Panc1 (cell line): ENCODE measurements at regions not wholly inside any gene's neighbourhood (a gene's known extent, or its start where the extent isn't known, plus 50 kb on each side); places are given as distances from the start of the nearest gene placed in this dataset.

Experiments used
- ATAC-seq: fragments of 200-7000 bp; cut with Tn5 transposase; 2 replicates; pipeline ENCODE4 v1.9.1; 2020; ENCODE audit warnings: mild to moderate bottlenecking, moderate library complexity
- BruUV-seq: library from RNA; stranded (reverse); fragments of 400-500 nt; replicated peaks from 2 replicates; lab custom pipeline; 2021; lab: Mats Ljungman, UMichigan
- CTCF ChIA-PET: fragments of 300-600 bp; sonication (Branson Sonifier 250); formaldehyde crosslinking; loops from one replicate; lab custom pipeline; 2022; ENCODE audit warnings: antibody characterized with exemption; lab: Charles Lee
- POLR2A ChIA-PET: fragments of 300-600 bp; sonication (Branson Sonifier 250); formaldehyde crosslinking; loops from one replicate; lab custom pipeline; 2022; ENCODE audit warnings: antibody characterized with exemption; lab: Charles Lee
- DNase-seq: peaks from one replicate; pipeline ENCODE4 v3.0.0-alpha.2; 2010; ENCODE audit warnings: low read depth, low spot score
- H3K27ac ChIP-seq: 2 replicates; pipeline ENCODE4 v1.5.1; 2011; ENCODE audit warnings: mild to moderate bottlenecking, low read length, inconsistent platforms
- H3K27me3 ChIP-seq: fragments of 200-500 bp; sonication (Bioruptor generic); 2 replicates; pipeline ENCODE4 v1.6.0; 2014; ENCODE audit warnings: low read length, inconsistent platforms; ENCODE audit not compliant: control insufficient read depth, insufficient read depth
- H3K36me3 ChIP-seq: fragments of 200-500 bp; sonication (Bioruptor generic); 2 replicates; pipeline ENCODE4 v1.5.1; 2014; ENCODE audit warnings: inconsistent platforms, mild to moderate bottlenecking, low read length, moderate library complexity; ENCODE audit not compliant: control insufficient read depth, insufficient read depth
- H3K4me1 ChIP-seq: 2 replicates; pipeline ENCODE4 v1.5.1; 2011; ENCODE audit warnings: inconsistent platforms, mild to moderate bottlenecking, low read length, moderate library complexity; ENCODE audit not compliant: control insufficient read depth, insufficient read depth
- H3K4me3 ChIP-seq, 2 experiments: 2 replicates each; pipeline ENCODE4 v1.5.1; 2011 to 2012; ENCODE audit warnings: low read depth in 2 of 2, low read length in 2 of 2, mild to moderate bottlenecking in 2 of 2, inconsistent platforms in 1 of 2, moderate library complexity in 1 of 2
- H3K9me3 ChIP-seq: fragments of 200-500 bp; sonication (Bioruptor generic); 2 replicates; pipeline ENCODE4 v1.5.1; 2014; ENCODE audit warnings: low read depth, mild to moderate bottlenecking, inconsistent platforms, low read length, moderate library complexity; ENCODE audit not compliant: control insufficient read depth, insufficient read depth
- CTCF ChIP-seq: fragments of 450-650 bp; IDR thresholded peaks from 2 replicates; pipeline ENCODE4 v1.5.1; 2017; ENCODE audit warnings: mild to moderate bottlenecking
- POLR2AphosphoS5 ChIP-seq: IDR thresholded peaks from 2 replicates; pipeline ENCODE4 v1.6.1; 2012; ENCODE audit warnings: mild to moderate bottlenecking, low read depth, low read length, moderate library complexity
- REST ChIP-seq, 2 experiments: IDR thresholded peaks; 2 replicates each; pipeline ENCODE4 v1.6.1; 2011 to 2012; ENCODE audit warnings: low read depth in 2 of 2, control low read depth in 1 of 2, low read length in 1 of 2, mild to moderate bottlenecking in 1 of 2, moderate library complexity in 1 of 2; ENCODE audit not compliant: insufficient read depth in 1 of 2
- SIN3A ChIP-seq: IDR thresholded peaks from 2 replicates; pipeline ENCODE4 v1.6.1; 2012; ENCODE audit warnings: low read depth, mild to moderate bottlenecking, low read length, moderate library complexity, borderline replicate concordance; ENCODE audit not compliant: insufficient read depth
- TCF7L2 ChIP-seq: IDR thresholded peaks from 2 replicates; pipeline ENCODE4 v1.6.1; 2011; ENCODE audit warnings: mild to moderate bottlenecking, low read depth, low read length, inconsistent platforms
- in situ Hi-C: cut with HindIII; loops from 2 replicates; pipeline ENCODE4 v1.10.0; 2016; ENCODE audit warnings: low sequenced_read_pairs, low pct_unique_long_range_greater_than_20kb
- intact Hi-C: fragments of 100-400 bp; cut with micrococcal nuclease; formaldehyde crosslinking; loops from one replicate; pipeline ENCODE4 v1.10.0; 2022; ENCODE audit not compliant: unreplicated experiment

DNA sequence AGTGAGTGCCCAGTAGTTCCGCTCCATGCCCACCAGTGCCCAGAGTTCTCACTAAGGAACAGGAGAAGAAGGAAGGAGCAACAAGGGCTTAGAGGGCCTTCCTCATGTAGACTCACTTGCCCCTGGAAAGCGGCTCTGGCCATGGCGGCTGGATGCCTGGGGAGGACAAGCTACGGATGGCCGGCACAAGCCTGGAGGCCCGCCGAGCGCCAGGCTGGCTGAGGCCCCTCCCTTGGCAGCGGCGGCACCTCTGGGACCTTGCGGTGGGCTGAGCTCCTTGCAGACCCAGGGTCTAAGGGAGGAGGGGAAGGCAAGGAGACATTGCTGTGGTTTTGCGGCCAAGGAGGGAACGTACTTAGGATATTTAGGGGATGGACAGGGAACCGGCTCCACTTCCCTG is 160.1 kb downstream of the SALL1 start:
- no peaks in the 10 kb centered on the region for H3K27me3 ChIP-seq
- in situ Hi-C loops (no loop called here), intact Hi-C loops (no loop called here)
- H3K36me3 ChIP-seq = no peaks in the 10 kb centered on the region
- H3K4me3 ChIP-seq = no peak overlapping the region
- DNase-seq (no peak), ATAC-seq (no peak)
- no peak for TF ChIP-seq SIN3A
- no peak for TF ChIP-seq REST (IDR thresholded peaks at IDR 0.05; ENCODE audit: insufficient read depth in 1 of 2, low read depth in 2 of 2, low read length in 1 of 2)
- TF ChIP-seq POLR2AphosphoS5 = no peak
- no peak for TF ChIP-seq CTCF
- TF ChIP-seq TCF7L2 = no peak
- no peak overlapping the region for H3K27ac ChIP-seq
- no peaks in the 10 kb centered on the region for H3K4me1 ChIP-seq
- H3K9me3 ChIP-seq = no peaks in the 10 kb centered on the region
- BruUV-seq = no TSS peak
- ChIA-PET POLR2A (no interaction called here), CTCF (no interaction called here)

DNA sequence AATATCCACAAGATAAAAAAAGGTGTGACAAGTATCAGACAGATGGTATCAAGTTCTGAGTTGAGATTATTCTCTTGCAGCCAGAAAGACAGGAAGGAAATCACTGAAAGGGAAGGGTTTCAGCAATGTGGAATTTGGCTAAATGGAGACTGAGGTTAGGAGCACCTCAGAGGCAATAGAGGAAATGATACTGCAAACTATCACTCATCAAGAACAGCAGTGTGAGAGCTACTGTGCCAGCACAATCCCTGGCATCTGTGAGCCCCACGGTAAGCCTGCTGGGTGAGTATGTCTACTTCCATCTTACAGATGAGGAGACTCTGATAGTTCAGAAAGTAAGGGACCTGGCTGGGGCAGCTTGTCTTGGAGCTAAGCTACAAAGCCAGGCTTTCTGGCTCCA is 162.0 kb downstream of the SALL1 start:
- Histone ChIP-seq H3K9me3 (no peaks in the 10 kb centered on the region), H3K27me3 (no peaks in the 10 kb centered on the region), H3K4me3 (no peak overlapping the region), H3K27ac (no peak overlapping the region), H3K4me1 (no peaks in the 10 kb centered on the region), H3K36me3 (no peaks in the 10 kb centered on the region)
- in situ Hi-C loops = no loop called here
- ChIA-PET POLR2A (no interaction called here), CTCF (no interaction called here)
- ATAC-seq (no peak), DNase-seq (no peak)
- no peak for TF ChIP-seq CTCF
- no peak for TF ChIP-seq POLR2AphosphoS5
- no peak for TF ChIP-seq REST (IDR thresholded peaks at IDR 0.05; ENCODE audit: insufficient read depth in 1 of 2, low read depth in 2 of 2, low read length in 1 of 2)
- TF ChIP-seq SIN3A = no peak
- BruUV-seq = no TSS peak
- intact Hi-C loops = no loop called here
